ENCODE measurements at regions not wholly inside any gene's neighbourhood (a gene's known extent, or its start where the extent isn't known, plus 50 kb on each side); places are given as distances from the start of the nearest gene placed in this dataset.
"Not testable (repeated sequence)": the region's sequence is repeated elsewhere in the genome, so short reads cannot be mapped to it uniquely, and the experiment has no call there.

DNA sequence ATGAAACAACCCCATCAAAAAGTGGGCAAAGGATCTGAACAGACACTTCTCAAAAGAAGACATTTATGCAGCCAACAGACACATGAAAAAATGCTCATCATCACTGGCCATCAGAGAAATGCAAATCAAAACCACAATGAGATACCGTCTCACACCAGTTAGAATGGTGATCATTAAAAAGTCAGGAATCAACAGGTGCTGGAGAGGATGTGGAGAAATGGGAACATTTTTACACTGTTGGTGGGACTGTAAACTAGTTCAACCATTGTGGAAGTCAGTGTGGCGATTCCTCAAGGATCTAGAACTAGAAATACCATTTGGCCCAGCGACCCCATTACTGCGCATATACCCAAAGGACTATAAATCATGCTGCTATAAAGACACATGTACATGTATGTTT is 179.1 kb downstream of the LRRC70 start:
- DNase-seq, result not testable (repeated sequence)

DNA sequence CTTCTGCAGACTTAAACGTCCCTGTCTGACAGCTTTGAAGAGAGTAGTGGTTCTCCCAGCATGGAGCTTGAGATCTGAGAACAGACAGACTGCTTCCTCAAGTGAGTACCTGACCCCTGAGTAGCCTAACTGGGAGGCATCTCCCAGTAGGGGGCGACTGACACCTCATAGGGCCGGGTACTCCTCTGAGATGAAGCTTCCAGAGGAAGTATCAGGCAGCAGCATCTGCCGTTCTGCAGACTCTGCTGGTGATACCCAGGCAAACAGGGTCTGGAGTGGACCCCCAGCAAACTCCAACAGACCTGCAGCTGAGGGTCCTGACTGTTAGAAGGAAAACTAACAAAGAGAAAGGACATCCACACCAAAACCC is 174.4 kb downstream of the LRRC70 start:
- DNase-seq, result not testable (repeated sequence)

DNA sequence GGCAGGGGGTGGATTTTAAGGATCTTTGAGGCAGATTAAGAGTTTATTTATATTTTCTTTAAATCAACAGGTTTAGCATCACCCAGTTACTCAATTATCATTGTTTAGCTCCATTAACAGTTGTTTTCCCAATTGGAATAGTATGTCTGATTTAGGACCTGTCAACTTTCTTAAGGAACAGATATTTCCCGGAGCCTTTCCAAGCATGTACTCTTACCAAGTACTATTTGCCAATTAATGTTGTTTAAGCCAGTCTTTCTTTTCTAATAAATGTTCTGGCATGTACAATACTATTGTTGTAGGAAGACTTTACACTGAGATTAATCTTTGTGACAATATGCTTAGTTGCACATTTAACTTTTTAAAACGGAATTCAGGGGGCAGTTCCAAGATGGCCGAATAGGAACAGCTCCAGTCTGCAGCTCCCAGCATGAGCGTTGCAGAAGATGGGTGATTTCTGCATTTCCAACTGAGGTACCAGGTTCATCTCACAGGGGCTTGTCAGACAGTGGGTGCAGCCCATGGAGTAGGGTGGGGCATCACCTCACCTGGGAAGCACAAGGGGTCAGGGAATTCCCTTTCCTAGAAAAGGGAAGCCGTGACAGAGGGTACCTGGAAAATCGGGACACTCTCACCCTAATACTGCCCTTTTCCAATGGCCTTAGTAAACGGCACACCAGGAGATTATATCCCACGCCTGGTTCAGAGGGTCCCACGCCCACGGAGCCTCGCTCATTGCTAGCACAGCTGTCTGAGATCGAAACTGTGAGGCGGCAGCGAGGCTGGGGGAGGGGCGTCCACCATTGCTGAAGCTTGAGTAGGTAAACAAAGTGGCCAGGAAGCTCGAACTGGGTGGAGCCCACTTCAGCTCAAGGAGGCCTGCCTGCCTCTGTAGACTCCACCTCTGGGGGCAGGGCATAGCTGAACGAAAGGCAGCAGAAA is 173.7 kb downstream of the LRRC70 start:
- DNase-seq, result not testable (repeated sequence)

DNA sequence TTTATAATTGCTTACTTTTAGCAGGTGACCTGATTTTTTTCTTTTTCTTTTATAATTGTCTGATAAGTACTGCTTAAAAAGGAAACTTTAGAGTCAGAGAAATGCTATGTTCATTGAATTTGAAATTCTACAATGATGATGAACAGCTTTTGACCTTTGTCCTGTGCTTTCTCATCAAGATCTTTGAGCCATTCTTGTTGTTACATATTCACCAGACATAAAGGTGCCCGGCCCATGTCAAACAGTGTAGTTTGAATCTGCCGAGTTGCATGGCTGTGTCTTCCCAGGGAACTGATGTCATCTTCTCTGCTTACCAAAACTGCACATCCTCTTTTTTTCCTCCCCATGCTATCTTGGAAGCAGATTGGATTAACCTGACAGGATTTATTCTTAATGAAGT is 163.6 kb downstream of the LRRC70 start:
- DNase-seq, result no peak

DNA sequence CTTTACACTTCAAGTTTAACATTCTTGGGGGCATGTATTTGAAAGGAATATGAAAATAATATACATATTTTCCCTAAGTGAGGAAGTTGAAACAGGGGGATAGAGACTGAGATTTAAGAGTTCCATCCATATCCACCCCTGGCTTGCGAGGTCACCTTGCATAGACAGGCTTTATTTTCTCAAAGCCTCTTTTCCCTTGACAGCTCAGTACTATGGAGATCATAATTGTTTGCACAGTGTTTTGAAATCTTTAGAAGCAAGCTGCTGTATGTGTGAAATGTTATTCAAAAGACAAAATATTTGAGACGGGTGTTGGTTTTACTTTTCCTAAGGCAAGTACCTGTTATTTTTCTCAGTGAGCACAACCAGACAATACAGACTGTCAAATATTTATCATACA is 163.1 kb downstream of the LRRC70 start:
- DNase-seq, result no peak

DNA sequence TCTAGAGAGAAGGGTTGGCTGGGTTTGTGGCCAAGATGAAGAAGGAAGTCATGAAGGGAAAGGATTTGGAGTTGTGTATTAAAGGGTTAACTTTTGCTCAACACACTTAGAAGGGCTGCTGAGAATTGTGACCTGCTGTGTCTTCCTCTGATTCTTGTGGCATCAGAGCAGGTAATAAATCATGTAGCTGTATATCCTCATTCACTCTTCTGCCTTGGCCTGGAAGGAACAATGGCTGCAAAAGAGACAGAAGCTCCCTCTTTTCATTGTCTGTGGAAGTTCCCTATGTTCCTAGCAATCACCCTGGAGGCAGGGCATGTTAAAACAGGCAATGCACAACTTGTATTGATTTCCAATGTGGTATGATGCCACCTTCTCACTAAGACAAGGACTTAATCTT is 159.1 kb downstream of the LRRC70 start:
- DNase-seq, result no peak

DNA sequence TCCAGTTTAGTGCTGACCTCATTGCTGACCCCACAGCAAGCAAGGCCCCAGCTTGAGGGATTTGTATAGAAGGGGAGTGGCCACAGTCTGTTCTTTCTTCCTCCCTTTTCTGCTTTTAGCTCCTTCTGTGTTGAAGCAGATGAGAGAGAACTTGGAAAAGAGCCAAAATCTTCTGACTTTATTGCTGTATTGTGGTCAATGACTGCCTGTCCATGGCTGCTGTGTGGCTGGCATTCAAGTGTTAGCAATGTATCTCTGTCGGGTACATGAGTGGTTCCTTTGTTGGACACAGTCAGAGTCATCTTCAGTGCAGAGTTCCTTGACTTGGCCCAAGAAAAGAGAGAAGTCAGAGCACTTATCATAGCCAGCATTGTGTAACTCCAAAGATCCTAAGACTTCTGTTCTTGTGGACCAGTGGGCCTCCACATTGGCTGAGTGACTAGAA is 154.1 kb downstream of the LRRC70 start:
- peak; percentile 21 to 43 for DNase-seq

DNA sequence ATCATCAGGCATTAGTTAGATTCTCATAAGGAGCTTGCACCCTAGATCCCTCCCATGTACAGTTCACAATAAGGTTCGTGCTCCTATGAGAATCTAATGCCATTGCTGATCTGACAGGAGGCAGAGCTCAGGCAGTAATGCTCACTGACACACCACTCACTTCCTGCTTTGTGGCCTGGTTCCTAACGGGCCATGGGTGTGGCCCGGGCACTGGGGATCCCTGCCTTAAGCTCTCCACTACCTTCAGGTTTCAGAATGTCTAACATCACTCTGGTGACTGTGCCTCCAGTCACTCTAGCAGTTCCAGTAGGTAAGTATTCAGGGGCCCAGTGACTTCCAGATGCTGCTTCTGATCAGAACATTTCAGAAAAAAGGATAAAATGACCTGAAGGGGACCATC is 152.4 kb downstream of the LRRC70 start:
- DNase-seq, result peak in 1 of 2 experiments; percentile 17

DNA sequence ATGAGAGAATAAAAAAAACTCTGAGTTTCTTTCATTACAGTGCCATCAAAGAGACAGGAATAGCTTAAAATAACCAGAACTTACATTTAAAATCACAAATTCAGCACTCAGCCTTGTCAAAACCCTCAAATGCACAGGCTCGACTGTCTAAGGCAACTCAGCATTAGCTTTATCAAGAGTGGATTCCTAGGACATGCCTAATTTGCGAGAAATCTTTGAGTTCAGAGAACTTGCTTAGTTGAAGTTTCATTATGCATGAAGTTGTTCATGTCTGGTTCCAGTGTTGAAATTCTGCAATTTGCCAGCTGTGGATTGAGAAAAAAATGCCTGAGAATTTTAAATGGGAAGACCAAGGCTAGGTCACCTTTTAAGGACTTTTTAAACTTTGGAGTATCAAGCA is 151.1 kb downstream of the LRRC70 start:
- DNase-seq, result no peak

DNA sequence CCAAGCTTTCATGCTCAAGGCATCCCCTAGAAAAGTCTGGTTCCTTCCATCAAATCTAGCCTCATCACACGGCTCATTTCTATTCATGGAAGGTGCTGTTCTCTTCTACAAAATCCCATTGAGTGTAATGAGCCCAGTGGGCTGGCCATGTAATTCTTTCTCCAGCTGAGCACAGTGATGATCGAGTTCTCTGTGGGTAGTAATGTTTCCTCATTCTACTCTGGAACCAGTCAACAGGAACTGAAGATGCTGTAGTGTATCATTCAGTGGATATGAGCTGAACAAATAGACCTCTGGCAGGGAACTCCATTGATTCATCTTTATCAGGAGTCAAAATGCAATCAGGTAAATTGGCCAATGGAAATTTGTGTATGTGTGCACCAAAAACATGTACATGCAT is 149.2 kb downstream of the LRRC70 start:
- DNase-seq, result no peak

DNA sequence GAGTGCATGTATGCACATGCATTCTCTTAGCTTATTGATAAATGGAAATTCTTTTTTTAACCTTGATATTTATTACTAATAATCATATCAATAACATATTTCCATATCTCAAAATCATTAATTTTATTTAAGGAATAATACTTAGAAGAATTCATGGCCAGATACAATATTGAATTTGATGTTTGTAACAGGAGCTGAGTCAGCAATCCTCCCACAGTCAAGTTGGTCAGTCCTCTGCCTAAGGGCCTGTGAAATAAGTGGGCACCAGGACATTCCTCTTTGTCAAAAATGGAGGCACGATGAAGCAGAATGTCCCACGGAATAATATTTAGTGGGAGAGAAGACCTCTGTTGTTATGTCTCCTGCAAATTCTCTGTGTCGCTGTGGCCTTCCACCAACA is 148.6 kb downstream of the LRRC70 start:
- DNase-seq, result no peak

DNA sequence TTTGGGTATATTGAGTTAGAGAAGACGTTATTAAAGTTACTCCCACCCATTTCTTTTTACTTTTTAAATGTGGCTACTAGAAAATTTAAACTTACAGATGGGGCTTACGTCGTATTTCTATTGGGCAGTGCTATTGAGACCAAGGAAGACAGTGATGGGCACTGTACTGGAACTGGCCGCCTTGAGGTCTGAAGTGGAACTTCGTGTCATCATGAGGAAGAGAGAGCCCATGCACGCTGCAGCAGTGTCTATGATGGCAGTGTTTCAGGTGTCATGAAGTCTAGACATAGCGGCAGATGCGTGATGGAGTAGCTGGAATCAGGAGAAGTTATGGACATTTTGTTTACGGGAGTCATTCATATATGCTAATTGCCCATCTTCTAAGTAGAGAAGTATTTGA is 143.7 kb downstream of the LRRC70 start:
- no peak for DNase-seq

DNA sequence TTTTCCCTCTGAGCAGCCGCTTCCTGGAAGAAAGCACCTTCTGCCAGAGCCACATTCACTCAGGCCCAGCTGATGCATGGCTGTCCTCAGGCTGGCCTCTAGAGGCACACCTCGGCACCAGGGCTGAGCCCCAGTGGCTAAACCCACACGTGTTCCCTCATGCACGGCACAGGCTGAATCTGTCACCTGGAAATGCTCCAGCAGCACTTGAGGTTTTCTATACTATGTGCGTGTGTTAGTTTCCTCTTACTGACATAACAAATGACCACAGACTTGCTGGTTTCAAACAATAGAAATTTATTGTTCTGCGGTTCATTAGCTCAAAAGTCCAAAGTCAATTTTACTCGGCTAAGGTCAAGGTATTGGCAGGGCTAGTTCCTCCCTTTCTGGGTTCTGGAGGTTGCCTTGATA is 141.4 kb downstream of the LRRC70 start:
- DNase-seq, result peak; percentile 28 to 31

DNA sequence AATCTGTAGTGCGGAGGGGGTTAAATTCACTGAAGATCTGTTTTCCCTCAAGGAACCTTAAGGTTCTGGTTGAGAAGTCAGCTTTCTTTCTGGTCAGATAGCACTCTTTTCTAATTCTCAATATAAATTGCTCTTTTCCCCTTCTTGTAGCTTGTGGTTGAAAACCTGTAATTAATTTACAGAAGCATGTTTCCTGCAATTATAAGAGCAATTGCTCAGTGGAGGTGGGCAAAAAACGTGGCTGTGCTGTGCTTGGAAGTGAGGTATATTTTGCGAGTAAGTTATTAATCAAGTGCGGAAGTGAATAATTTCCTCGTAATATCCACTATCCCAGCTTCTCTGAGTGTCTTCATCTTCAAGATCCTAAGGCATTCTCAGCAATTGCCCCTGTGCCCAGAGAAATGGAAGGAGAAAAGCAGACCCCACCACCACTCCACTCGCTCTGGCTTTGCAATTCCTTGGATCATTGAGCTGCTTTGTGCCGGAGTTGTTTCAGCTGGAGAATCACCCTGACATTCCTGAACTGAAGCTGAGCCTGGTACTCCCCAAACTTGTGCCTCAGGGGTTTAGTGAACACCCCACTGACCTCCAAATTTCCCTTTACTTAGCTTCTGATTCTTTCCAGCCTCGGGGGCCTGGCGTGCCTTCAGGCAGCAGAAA is 140.6 kb downstream of the LRRC70 start:
- DNase-seq, result no peak

DNA sequence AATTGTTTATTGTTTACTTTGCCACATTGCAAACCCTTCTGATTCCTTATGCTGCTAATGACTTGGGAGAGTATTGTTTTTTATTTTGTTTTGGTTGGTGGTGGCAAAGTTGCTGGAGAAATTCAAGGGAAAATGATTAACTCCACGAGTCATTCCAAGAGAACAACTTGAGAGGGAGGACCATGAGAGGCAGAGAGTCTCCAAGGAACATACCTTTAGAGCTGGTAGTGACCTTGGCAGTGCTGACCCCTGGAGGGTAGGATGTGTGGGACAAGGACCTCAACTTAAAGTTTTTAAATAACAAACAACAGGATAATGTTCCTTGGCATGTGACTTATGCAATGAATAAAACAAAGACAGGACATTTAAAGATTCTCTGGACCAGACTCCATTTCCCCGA is 139.7 kb downstream of the LRRC70 start:
- DNase-seq, result no peak

DNA sequence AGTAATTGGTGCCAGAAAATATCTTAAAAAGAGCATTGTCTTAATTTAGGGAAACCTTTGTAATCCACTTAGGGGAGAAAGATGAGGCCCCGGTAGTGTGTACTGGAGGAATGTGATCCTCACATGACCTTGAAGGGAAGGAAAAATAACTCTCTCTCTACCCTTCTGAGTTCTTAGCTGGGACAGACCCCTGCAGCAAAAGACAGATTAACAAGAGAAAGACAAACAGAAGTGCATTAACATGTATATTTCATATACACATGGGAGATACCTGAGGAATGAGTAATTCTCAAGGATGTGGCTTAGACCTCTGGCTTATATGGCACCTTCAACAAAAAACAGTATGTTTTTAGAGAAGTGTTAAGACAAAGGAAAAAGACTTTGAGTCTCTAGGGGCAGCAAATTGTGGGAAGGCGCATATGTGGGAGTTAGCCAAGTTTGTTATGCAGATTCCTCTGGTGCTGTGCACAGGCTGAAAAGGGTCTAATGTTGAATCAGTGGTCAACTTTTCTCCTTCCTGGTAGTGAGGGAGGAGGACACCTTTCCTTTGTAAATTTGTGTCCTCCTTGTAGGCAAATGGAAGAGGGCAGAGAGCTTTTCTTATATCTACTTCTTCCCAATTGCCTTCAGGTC is 138.8 kb downstream of the LRRC70 start:
- peak in 1 of 2 experiments; percentile 5 for DNase-seq

DNA sequence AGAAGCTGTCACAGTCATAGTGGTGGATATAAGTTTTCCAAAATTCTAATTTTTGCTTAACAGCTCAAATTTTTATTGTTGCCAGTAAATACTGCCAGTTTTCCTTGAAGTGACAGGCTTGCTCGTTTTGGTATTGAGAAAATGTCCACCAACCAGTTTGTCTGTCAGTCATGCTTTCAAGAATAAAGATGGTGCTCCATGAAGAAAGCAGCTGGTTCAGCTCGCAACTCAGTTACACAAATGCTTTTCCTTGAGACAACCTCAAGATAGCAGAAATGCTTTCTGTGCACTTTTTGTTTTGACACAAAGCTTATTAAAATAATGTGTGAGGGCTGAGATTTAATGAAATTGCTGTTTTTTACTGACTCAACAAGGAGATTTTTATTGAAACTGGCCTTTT is 135.7 kb downstream of the LRRC70 start:
- no peak for DNase-seq

DNA sequence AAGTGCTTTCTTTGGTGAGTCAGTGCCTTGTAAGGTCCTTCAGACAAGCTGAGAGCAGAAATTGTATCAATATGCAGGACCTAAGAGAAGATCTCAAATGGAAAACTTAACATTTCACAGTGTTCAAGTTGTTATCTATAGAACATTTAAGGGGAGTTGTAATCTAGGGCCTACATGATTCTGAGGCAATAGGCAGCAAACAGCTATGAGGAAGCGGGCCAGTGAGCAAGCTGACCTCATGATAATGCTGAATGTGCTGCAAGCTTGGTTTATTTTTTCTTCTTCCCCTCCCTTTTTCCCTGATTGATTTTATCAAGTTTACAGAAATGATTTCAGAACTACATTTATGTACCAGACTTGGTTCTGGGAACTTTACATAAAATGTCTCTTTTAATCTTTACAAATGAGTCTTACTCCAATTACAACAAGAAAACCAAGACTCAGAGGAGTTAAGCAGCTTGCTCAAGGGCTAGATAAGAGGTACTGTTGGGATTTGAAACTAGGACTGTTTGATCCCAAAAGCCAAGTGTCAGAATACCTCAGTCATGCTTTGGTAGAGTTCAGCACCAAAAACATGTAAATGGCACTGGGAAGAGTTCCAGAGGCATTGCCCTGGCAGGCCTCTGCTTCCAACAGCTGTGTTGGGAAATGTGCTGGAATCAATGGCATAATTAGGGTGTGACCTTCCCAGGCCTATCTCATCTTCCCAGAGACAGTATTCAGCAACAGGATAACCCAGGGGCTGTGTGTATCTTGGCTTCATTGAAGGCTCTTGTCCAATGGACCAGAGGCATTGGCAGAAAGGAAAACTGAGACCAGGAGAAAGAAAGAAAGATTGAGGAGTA is 130.1 kb downstream of the LRRC70 start:
- no peak for DNase-seq

DNA sequence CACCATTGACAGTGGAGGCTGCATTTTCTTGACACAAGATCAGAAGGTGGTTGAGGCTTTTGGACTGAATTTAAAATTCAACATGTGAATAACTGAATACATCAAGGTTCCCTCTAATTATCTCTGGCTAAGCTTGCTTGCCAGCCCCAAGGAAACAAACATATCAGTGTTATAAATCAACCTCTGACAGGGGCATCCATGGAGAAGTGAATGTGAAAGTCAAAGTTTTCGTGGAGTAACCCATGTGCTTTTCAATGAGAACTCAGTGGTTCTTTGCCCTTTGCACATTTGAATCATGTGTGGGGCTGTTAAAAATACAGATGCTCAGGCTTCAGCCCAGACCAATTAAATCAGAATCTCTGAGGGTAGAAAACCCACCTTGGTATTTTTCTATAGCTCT is 128.9 kb downstream of the LRRC70 start:
- no peak for DNase-seq

DNA sequence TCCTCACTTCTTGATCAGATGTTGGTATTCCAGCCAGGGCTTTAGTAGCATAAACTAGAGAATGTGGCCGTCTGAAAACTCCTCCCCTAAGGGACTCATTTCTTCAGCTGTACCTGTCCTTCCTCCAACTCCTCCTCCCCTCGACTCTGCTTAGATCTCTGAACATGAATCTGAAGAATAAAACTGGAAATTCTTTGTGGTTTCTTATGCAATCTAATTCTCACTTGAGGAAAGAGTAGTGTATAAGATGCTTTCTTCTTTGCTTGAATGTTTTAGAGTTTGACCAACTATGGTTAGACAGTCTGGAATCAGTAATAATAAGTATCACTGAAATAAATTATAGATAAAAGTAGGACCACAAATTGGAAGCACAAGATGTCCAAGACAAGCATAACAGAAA is 128.5 kb downstream of the LRRC70 start:
- DNase-seq, result no peak

DNA sequence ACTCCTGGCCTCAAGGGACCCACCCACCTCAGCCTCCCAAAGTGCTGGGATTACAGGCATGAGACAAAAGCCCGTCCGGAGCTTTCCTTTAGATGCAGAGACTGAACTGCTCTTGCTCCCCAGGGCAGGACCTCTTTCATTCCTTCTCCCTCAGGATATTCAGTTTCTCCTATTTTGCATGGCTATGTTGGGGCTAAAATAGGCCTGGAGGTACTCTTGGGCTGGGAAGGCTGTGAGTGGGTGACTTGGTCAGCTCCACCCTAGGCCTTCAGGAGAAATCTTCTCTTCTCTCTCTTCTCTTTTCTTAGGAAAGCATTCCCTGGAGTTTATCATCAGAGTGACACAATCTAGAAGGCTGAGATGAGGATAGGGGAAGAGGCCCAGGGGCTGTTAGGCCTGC is 126.4 kb downstream of the LRRC70 start:
- DNase-seq, result no peak

DNA sequence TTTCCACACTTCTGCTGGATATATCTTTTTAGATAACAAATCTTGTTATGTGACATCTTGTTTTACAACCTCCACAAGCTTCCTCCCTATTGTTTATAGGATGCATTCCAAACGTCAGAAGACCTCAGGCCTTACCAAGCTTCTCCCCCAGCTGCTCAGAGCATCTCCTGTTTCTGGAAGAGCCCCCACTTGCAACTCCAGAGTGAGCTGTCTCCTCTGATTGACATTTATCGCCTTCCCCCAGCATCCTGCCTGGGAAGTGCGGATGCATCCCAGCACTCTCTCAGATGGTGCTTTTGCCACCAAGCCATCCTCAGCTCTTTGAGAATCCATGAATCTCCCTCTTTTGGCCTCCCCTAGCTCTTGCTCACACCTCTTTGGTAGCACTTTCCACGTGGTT is 123.5 kb downstream of the LRRC70 start:
- DNase-seq, result no peak

DNA sequence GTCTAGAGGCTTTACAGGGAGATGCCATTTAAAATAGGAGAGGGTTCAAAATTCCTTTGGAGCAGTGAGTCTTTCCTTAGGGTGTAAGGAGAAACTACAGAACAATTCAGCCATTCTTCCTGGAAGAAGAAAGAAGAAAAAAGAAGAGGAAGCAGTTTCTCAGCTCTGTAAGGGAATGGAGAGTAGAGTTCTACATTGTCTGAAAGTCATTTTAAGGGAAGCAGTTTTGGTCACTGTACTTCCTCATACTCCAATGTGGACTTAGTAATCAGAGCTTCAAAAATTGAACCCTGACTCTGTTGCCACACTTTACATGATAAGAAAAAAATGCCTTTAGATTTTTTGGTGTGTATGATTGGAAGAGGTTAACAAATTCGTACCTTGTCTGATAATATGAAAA is 122.4 kb downstream of the LRRC70 start:
- DNase-seq, result peak; percentile 31 to 37
